HG03103 (cell line): ENCODE measurements at regions not wholly inside any gene's neighbourhood (a gene's known extent, or its start where the extent isn't known, plus 50 kb on each side); places are given as distances from the start of the nearest gene placed in this dataset.

Experiments
- ATAC-seq: cut with Tn5 transposase; IDR thresholded peaks from one replicate; pipeline ENCODE4 v1.9.1; 2021; ENCODE audit warnings: low read depth; ENCODE audit not compliant: unreplicated experiment

GRCh38 chr10:6781133-6781770, 201.2 kb upstream of the PRKCQ start:
- ATAC-seq, result no peak

GRCh38 chr10:6780008-6780677, 200.1 kb upstream of the PRKCQ start:
- ATAC-seq, result no peak

- no peak for ATAC-seq
Measured at GRCh38 chr10:6778992-6779701, 199.1 kb upstream of the PRKCQ start.

GRCh38 chr10:6776170-6776569, 196.1 kb upstream of the PRKCQ start:
- ATAC-seq, result no peak

GRCh38 chr10:6774406-6774805, 194.3 kb upstream of the PRKCQ start:
- ATAC-seq, result no peak

GRCh38 chr10:6771331-6771730, 191.3 kb upstream of the PRKCQ start:
- no peak for ATAC-seq

- no peak for ATAC-seq
Measured at GRCh38 chr10:6770846-6771245, 190.8 kb upstream of the PRKCQ start.

- ATAC-seq, result peak; percentile 47
Measured at GRCh38 chr10:6769704-6770417, 189.8 kb upstream of the PRKCQ start.

GRCh38 chr10:6766131-6766801, 186.2 kb upstream of the PRKCQ start:
- ATAC-seq, result no peak

GRCh38 chr10:6763423-6763822, 183.3 kb upstream of the PRKCQ start:
- ATAC-seq, result no peak

- ATAC-seq, result no peak
Measured at GRCh38 chr10:6763001-6763400, 182.9 kb upstream of the PRKCQ start.

GRCh38 chr10:6759961-6760360, 179.9 kb upstream of the PRKCQ start:
- no peak for ATAC-seq

- ATAC-seq, result no peak
Measured at GRCh38 chr10:6757158-6757557, 177.1 kb upstream of the PRKCQ start.

GRCh38 chr10:6756716-6757115, 176.6 kb upstream of the PRKCQ start:
- no peak for ATAC-seq

- peak; percentile 72 for ATAC-seq
Measured at GRCh38 chr10:6755781-6756460, 175.8 kb upstream of the PRKCQ start.

- no peak for ATAC-seq
Measured at GRCh38 chr10:6753644-6754043, 173.6 kb upstream of the PRKCQ start.

GRCh38 chr10:6751363-6751762, 171.3 kb upstream of the PRKCQ start:
- no peak for ATAC-seq

- no peak for ATAC-seq
Measured at GRCh38 chr10:6748981-6749635, 169.0 kb upstream of the PRKCQ start.

- ATAC-seq, result no peak
Measured at GRCh38 chr10:6748029-6748428, 168.0 kb upstream of the PRKCQ start.

- no peak for ATAC-seq
Measured at GRCh38 chr10:6746782-6747181, 166.7 kb upstream of the PRKCQ start.
